Esophagus squamous epithelium (tissue), 4 donors: ENCODE measurements at regions not wholly inside any gene's neighbourhood (a gene's known extent, or its start where the extent isn't known, plus 50 kb on each side); places are given as distances from the start of the nearest gene placed in this dataset.

ENCODE experiments used
- CTCF ChIP-seq, 6 experiments: fragments of 450-650 bp in 4 of 6; fragments of 200-600 bp in 2 of 6; sonication (generic) in 2 of 6; IDR thresholded peaks; one replicate each; pipeline ENCODE4 v1.5.1; 2016 to 2019; ENCODE audit warnings: antibody characterized with exemption in 6 of 6, mild to moderate bottlenecking in 4 of 6, moderate library complexity in 4 of 6
- POLR2A ChIP-seq, 4 donors: fragments of 450-650 bp; IDR thresholded peaks; one replicate each; pipeline ENCODE4 v1.6.1; 2017; ENCODE audit warnings: antibody characterized with exemption in 4 of 4, mild to moderate bottlenecking in 4 of 4, moderate library complexity in 3 of 4

- peak in 1 of 6 experiments; percentile 26 for TF ChIP-seq CTCF (IDR thresholded peaks at IDR 0.05)
- TF ChIP-seq POLR2A (IDR thresholded peaks at IDR 0.05) = no peak
Measured at GRCh38 chr5:45774528-45774927, 78.3 kb upstream of the HCN1 start.
